ENCODE measurements at regions not wholly inside any gene's neighbourhood (a gene's known extent, or its start where the extent isn't known, plus 50 kb on each side); places are given as distances from the start of the nearest gene placed in this dataset.

GRCh38 chr2:118763797-118764196 lies 83.7 kb downstream of the EN1 start:
- Histone ChIP-seq H3K36me3 (no peaks in the 10 kb centered on the region), H3K4me3 (no peak overlapping the region), H3K9me3 (no peaks in the 10 kb centered on the region), H3K27me3 (peaks cover 0 to 71% (median 2%) of the 10 kb centered on the region in 4 donors), H3K4me1 (no peaks in the 10 kb centered on the region), H3K27ac (replicated peaks in 1 of 4) (no peak overlapping the region)
- intact Hi-C loops (cut with DNase I) = no loop called here
- TF ChIP-seq POLR2A (IDR thresholded peaks at IDR 0.05; ENCODE audit: low read depth) (no peak), EP300 (IDR thresholded peaks at IDR 0.05) (no peak), CTCF (IDR thresholded peaks at IDR 0.05) (no peak), POLR2AphosphoS5 (IDR thresholded peaks at IDR 0.05) (no peak)
- no peak for DNase-seq (ENCODE audit: extremely low spot score)
- WGBS = 36% methylated on average over 12 of the region's 12 CpGs

DNA sequence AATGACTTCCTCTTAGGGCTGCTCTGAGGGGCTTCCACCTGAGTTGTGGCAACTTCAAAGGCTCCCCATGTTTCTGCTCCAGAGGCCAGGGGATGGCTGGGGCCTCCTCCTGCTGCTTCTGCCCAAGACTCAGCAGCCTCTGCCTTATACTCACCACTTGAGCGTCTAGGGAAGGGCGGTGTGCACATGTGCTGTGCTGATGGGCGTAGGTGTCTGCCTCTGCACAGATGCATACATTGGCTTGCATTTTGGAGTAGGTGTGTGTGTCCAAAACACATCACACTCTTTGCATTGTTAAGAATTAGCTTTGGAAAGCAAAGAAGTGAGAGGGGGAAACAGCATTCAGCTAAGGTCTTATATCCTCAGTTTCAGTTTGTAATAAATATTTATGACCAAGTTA lies 85.2 kb downstream of the EN1 start:
- Histone ChIP-seq H3K27ac (replicated peaks in 1 of 4) (no peak overlapping the region), H3K9me3 (no peaks in the 10 kb centered on the region), H3K4me3 (no peak overlapping the region), H3K36me3 (no peaks in the 10 kb centered on the region), H3K4me1 (no peaks in the 10 kb centered on the region), H3K27me3 (peaks cover 0 to 73% (median 2%) of the 10 kb centered on the region in 4 donors)
- 77% methylated on average over 3 of the region's 3 CpGs for WGBS
- DNase-seq (ENCODE audit: extremely low spot score) = no peak
- intact Hi-C loops (cut with DNase I) = no loop called here
- TF ChIP-seq POLR2AphosphoS5 (IDR thresholded peaks at IDR 0.05) (no peak), POLR2A (IDR thresholded peaks at IDR 0.05; ENCODE audit: low read depth) (no peak), CTCF (IDR thresholded peaks at IDR 0.05) (no peak), EP300 (IDR thresholded peaks at IDR 0.05) (no peak)

GRCh38 chr2:118761771-118762170 lies 85.7 kb downstream of the EN1 start:
- Histone ChIP-seq H3K9me3 (no peaks in the 10 kb centered on the region), H3K4me3 (no peak overlapping the region), H3K36me3 (no peaks in the 10 kb centered on the region), H3K27ac (replicated peaks in 1 of 4) (no peak overlapping the region), H3K4me1 (no peaks in the 10 kb centered on the region), H3K27me3 (peaks cover 0 to 74% (median under 1%) of the 10 kb centered on the region in 4 donors)
- DNase-seq (ENCODE audit: extremely low spot score) = no peak
- WGBS = 64% methylated on average over 6 of the region's 6 CpGs
- intact Hi-C loops (cut with DNase I) = no loop called here
- TF ChIP-seq CTCF (IDR thresholded peaks at IDR 0.05) = no peak
- TF ChIP-seq POLR2AphosphoS5 (IDR thresholded peaks at IDR 0.05) = no peak
- no peak for TF ChIP-seq POLR2A (IDR thresholded peaks at IDR 0.05; ENCODE audit: low read depth)
- TF ChIP-seq EP300 (IDR thresholded peaks at IDR 0.05) = no peak

- intact Hi-C loops (cut with DNase I) = no loop called here
- no peaks in the 10 kb centered on the region for H3K4me1 ChIP-seq
- H3K9me3 ChIP-seq = no peaks in the 10 kb centered on the region
- DNase-seq (ENCODE audit: extremely low spot score) = no peak
- no peak overlapping the region for H3K27ac ChIP-seq (replicated peaks in 1 of 4)
- 33% methylated on average over 2 of the region's 2 CpGs for WGBS
- H3K4me3 ChIP-seq = no peak overlapping the region
- peaks cover 0 to 35% (median 0%) of the 10 kb centered on the region in 4 donors for H3K27me3 ChIP-seq
- TF ChIP-seq CTCF (IDR thresholded peaks at IDR 0.05) = no peak
- H3K36me3 ChIP-seq = no peaks in the 10 kb centered on the region
Measured at GRCh38 chr2:118755901-118756300, 91.5 kb downstream of the EN1 start.

DNA sequence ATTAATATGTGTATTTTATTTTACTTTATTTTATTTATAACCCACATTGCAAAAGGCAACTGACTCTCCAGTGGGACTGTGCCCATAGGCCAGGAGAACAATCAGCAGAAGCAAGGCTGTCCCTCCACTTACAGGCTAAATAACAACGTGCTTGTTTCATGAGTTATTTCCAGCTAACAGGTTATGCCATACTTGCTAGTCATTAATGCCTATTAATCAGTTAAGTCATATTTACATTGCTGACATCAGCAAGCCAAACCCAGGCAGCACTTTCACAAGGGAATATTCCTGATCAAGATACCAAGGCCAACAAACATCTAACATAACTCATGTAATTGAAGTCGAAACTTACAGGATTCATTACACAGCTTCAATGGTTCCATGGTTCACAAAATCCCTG lies 92.1 kb downstream of the EN1 start:
- Histone ChIP-seq H3K4me1 (no peaks in the 10 kb centered on the region), H3K27ac (replicated peaks in 1 of 4) (no peak overlapping the region), H3K4me3 (no peak overlapping the region), H3K9me3 (no peaks in the 10 kb centered on the region), H3K36me3 (no peaks in the 10 kb centered on the region), H3K27me3 (peaks cover 0 to 37% (median 0%) of the 10 kb centered on the region in 4 donors)
- no peak for TF ChIP-seq CTCF (IDR thresholded peaks at IDR 0.05)
- intact Hi-C loops (cut with DNase I) = no loop called here
- 64% methylated on average over 2 of the region's 2 CpGs for WGBS
- no peak for DNase-seq (ENCODE audit: extremely low spot score)

Data from esophagus muscularis mucosa (tissue), 4 donors.